ENCODE measurements at regions not wholly inside any gene's neighbourhood (a gene's known extent, or its start where the extent isn't known, plus 50 kb on each side); places are given as distances from the start of the nearest gene placed in this dataset.

GRCh38 chr4:12296366-12296765 is 867.7 kb upstream of the HS3ST1 start:
- no peaks in the 10 kb centered on the region for H3K4me1 Mint-ChIP-seq (ENCODE audit: low read depth)
- peaks cover 10% of the 10 kb centered on the region for H3K9me3 Mint-ChIP-seq
- no peaks in the 10 kb centered on the region for H3K36me3 Mint-ChIP-seq (ENCODE audit: low read depth)
- no peak overlapping the region for H3K4me3 Mint-ChIP-seq
- H3K27me3 Mint-ChIP-seq, result no peaks in the 10 kb centered on the region
- no peak overlapping the region for H3K27ac Mint-ChIP-seq

GRCh38 chr4:12293906-12294525 is 865.3 kb upstream of the HS3ST1 start:
- H3K36me3 Mint-ChIP-seq (ENCODE audit: low read depth), result no peaks in the 10 kb centered on the region
- H3K4me3 Mint-ChIP-seq, result no peak overlapping the region
- no peaks in the 10 kb centered on the region for H3K27me3 Mint-ChIP-seq

GRCh38 chr4:12286351-12286750 is 857.7 kb upstream of the HS3ST1 start:
- H3K9me3 Mint-ChIP-seq, result no peaks in the 10 kb centered on the region
- no peaks in the 10 kb centered on the region for H3K36me3 Mint-ChIP-seq (ENCODE audit: low read depth)
- no peak overlapping the region for H3K27ac Mint-ChIP-seq
- no peak overlapping the region for H3K4me3 Mint-ChIP-seq
- no peaks in the 10 kb centered on the region for H3K4me1 Mint-ChIP-seq (ENCODE audit: low read depth)
- H3K27me3 Mint-ChIP-seq, result no peaks in the 10 kb centered on the region

More at GRCh38 chr4:12293906-12294525, 865.3 kb upstream of the HS3ST1 start:
- Mint-ChIP-seq H3K9me3 (peaks cover 7% of the 10 kb centered on the region), H3K27ac (no peak overlapping the region), H3K4me1 (ENCODE audit: low read depth) (no peaks in the 10 kb centered on the region)

GRCh38 chr4:12270546-12270945 is 841.9 kb upstream of the HS3ST1 start:
- no peak overlapping the region for H3K27ac Mint-ChIP-seq
- no peak overlapping the region for H3K4me3 Mint-ChIP-seq
- no peaks in the 10 kb centered on the region for H3K4me1 Mint-ChIP-seq (ENCODE audit: low read depth)
- H3K27me3 Mint-ChIP-seq, result no peaks in the 10 kb centered on the region
- no peaks in the 10 kb centered on the region for H3K36me3 Mint-ChIP-seq (ENCODE audit: low read depth)
- peaks cover 4% of the 10 kb centered on the region for H3K9me3 Mint-ChIP-seq

GRCh38 chr4:12265554-12265953 is 836.9 kb upstream of the HS3ST1 start:
- peaks cover 4% of the 10 kb centered on the region for H3K9me3 Mint-ChIP-seq
- H3K4me1 Mint-ChIP-seq (ENCODE audit: low read depth), result no peaks in the 10 kb centered on the region
- H3K27me3 Mint-ChIP-seq, result no peaks in the 10 kb centered on the region
- H3K36me3 Mint-ChIP-seq (ENCODE audit: low read depth), result no peaks in the 10 kb centered on the region
- H3K27ac Mint-ChIP-seq, result no peak overlapping the region
- H3K4me3 Mint-ChIP-seq, result no peak overlapping the region

GRCh38 chr4:12260453-12260852 is 831.8 kb upstream of the HS3ST1 start:
- H3K4me3 Mint-ChIP-seq, result no peak overlapping the region
- no peaks in the 10 kb centered on the region for H3K27me3 Mint-ChIP-seq
- H3K4me1 Mint-ChIP-seq (ENCODE audit: low read depth), result no peaks in the 10 kb centered on the region

GRCh38 chr4:12244973-12245372 is 816.3 kb upstream of the HS3ST1 start:
- H3K27ac Mint-ChIP-seq, result no peak overlapping the region

More at GRCh38 chr4:12260453-12260852, 831.8 kb upstream of the HS3ST1 start:
- Mint-ChIP-seq H3K36me3 (ENCODE audit: low read depth) (no peaks in the 10 kb centered on the region), H3K27ac (no peak overlapping the region), H3K9me3 (peaks cover 17% of the 10 kb centered on the region)

GRCh38 chr4:12242354-12242753 is 813.7 kb upstream of the HS3ST1 start:
- H3K27me3 Mint-ChIP-seq, result no peaks in the 10 kb centered on the region
- H3K4me1 Mint-ChIP-seq (ENCODE audit: low read depth), result no peaks in the 10 kb centered on the region
- H3K36me3 Mint-ChIP-seq (ENCODE audit: low read depth), result no peaks in the 10 kb centered on the region
- H3K4me3 Mint-ChIP-seq, result no peak overlapping the region
- no peak overlapping the region for H3K27ac Mint-ChIP-seq
- peaks cover 14% of the 10 kb centered on the region for H3K9me3 Mint-ChIP-seq

More at GRCh38 chr4:12244973-12245372, 816.3 kb upstream of the HS3ST1 start:
- peaks cover 20% of the 10 kb centered on the region for H3K9me3 Mint-ChIP-seq
- H3K4me1 Mint-ChIP-seq (ENCODE audit: low read depth), result no peaks in the 10 kb centered on the region
- no peaks in the 10 kb centered on the region for H3K36me3 Mint-ChIP-seq (ENCODE audit: low read depth)
- no peak overlapping the region for H3K4me3 Mint-ChIP-seq
- no peaks in the 10 kb centered on the region for H3K27me3 Mint-ChIP-seq

- no peak overlapping the region for H3K27ac Mint-ChIP-seq
- no peaks in the 10 kb centered on the region for H3K36me3 Mint-ChIP-seq (ENCODE audit: low read depth)
- H3K9me3 Mint-ChIP-seq, result peaks cover 11% of the 10 kb centered on the region
Measured at GRCh38 chr4:12239897-12240636, 811.4 kb upstream of the HS3ST1 start.

GRCh38 chr4:12231098-12231497 is 802.4 kb upstream of the HS3ST1 start:
- Mint-ChIP-seq H3K9me3 (peaks cover 9% of the 10 kb centered on the region), H3K4me1 (ENCODE audit: low read depth) (no peaks in the 10 kb centered on the region), H3K36me3 (ENCODE audit: low read depth) (no peaks in the 10 kb centered on the region), H3K27me3 (no peaks in the 10 kb centered on the region), H3K4me3 (no peak overlapping the region), H3K27ac (no peak overlapping the region)

More at GRCh38 chr4:12239897-12240636, 811.4 kb upstream of the HS3ST1 start:
- Mint-ChIP-seq H3K4me1 (ENCODE audit: low read depth) (no peaks in the 10 kb centered on the region), H3K27me3 (no peaks in the 10 kb centered on the region), H3K4me3 (no peak overlapping the region)

- Mint-ChIP-seq H3K4me3 (no peak overlapping the region), H3K9me3 (peaks cover 18% of the 10 kb centered on the region), H3K27ac (no peak overlapping the region), H3K4me1 (ENCODE audit: low read depth) (no peaks in the 10 kb centered on the region), H3K27me3 (no peaks in the 10 kb centered on the region), H3K36me3 (ENCODE audit: low read depth) (no peaks in the 10 kb centered on the region)
Measured at GRCh38 chr4:12221031-12221430, 792.3 kb upstream of the HS3ST1 start.

- no peak overlapping the region for H3K27ac Mint-ChIP-seq
- no peaks in the 10 kb centered on the region for H3K4me1 Mint-ChIP-seq (ENCODE audit: low read depth)
- H3K36me3 Mint-ChIP-seq (ENCODE audit: low read depth), result no peaks in the 10 kb centered on the region
- no peaks in the 10 kb centered on the region for H3K27me3 Mint-ChIP-seq
- peaks cover 4% of the 10 kb centered on the region for H3K9me3 Mint-ChIP-seq
- H3K4me3 Mint-ChIP-seq, result no peak overlapping the region
Measured at GRCh38 chr4:12211636-12212035, 782.9 kb upstream of the HS3ST1 start.

GRCh38 chr4:12207396-12207795 is 778.7 kb upstream of the HS3ST1 start:
- H3K27me3 Mint-ChIP-seq, result no peaks in the 10 kb centered on the region
- H3K27ac Mint-ChIP-seq, result no peak overlapping the region
- H3K9me3 Mint-ChIP-seq, result no peaks in the 10 kb centered on the region
- no peaks in the 10 kb centered on the region for H3K4me1 Mint-ChIP-seq (ENCODE audit: low read depth)
- H3K4me3 Mint-ChIP-seq, result no peak overlapping the region
- H3K36me3 Mint-ChIP-seq (ENCODE audit: low read depth), result no peaks in the 10 kb centered on the region

- Mint-ChIP-seq H3K4me1 (ENCODE audit: low read depth) (no peaks in the 10 kb centered on the region), H3K27me3 (no peaks in the 10 kb centered on the region), H3K4me3 (no peak overlapping the region), H3K27ac (no peak overlapping the region), H3K36me3 (ENCODE audit: low read depth) (no peaks in the 10 kb centered on the region), H3K9me3 (peaks cover 4% of the 10 kb centered on the region)
Measured at GRCh38 chr4:12206091-12206490, 777.4 kb upstream of the HS3ST1 start.

GRCh38 chr4:12203945-12204344 is 775.3 kb upstream of the HS3ST1 start:
- Mint-ChIP-seq H3K27me3 (no peaks in the 10 kb centered on the region), H3K36me3 (ENCODE audit: low read depth) (no peaks in the 10 kb centered on the region), H3K4me3 (no peak overlapping the region), H3K4me1 (ENCODE audit: low read depth) (no peaks in the 10 kb centered on the region), H3K9me3 (peaks cover 15% of the 10 kb centered on the region), H3K27ac (no peak overlapping the region)

Measured in stimulated activated naive CD8-positive, alpha-beta T cell treated with anti-CD3 and anti-CD28 coated beads, Interleukin-15, Interleukin-2, amounts not matched to agents 100 ng/mL and 50 ng/mL, for 24 hours (primary cell).